ENCODE measurements at regions not wholly inside any gene's neighbourhood (a gene's known extent, or its start where the extent isn't known, plus 50 kb on each side); places are given as distances from the start of the nearest gene placed in this dataset.
A peak's percentile ranks its signal among the peaks of the same experiment; 100 is the strongest.

GRCh38 chr14:66066981-66067776, 419.0 kb upstream of the CCDC196 start:
- no peaks in the 10 kb centered on the region for H3K4me1 ChIP-seq (ENCODE audit: insufficient read depth, low read length, poor library complexity, severe bottlenecking)
- intact Hi-C loops (cut with micrococcal nuclease; ENCODE audit: unreplicated experiment) = no loop called here
- peak; percentile 33 for DNase-seq (ENCODE audit: low spot score)
- CTCF ChIA-PET = no interaction called here
- no peaks in the 10 kb centered on the region for H3K36me3 ChIP-seq (ENCODE audit: insufficient read depth, low read length, poor library complexity, severe bottlenecking)
- no peak overlapping the region for H3K27ac ChIP-seq (ENCODE audit: low read depth, low read length, poor library complexity, severe bottlenecking)
- no peaks in the 10 kb centered on the region for H3K27me3 ChIP-seq (replicated peaks; ENCODE audit: insufficient read depth, low read depth, low read length, poor library complexity)
- POLR2A ChIA-PET (ENCODE audit: low non-redundant PET) = no interaction called here
- no peak overlapping the region for H3K4me3 ChIP-seq (ENCODE audit: low read depth, low read length, poor library complexity, severe bottlenecking)
- H3K9me3 ChIP-seq (ENCODE audit: low read depth, low read length, poor library complexity, severe bottlenecking) = no peaks in the 10 kb centered on the region
- no TSS peak for BruUV-seq (replicated peaks)
- no peak for TF ChIP-seq EZH2 (IDR thresholded peaks at IDR 0.05; ENCODE audit: borderline replicate concordance, low read depth, low read length, poor library complexity, severe bottlenecking)
- no peak for TF ChIP-seq CTCF (conservative IDR thresholded peaks at IDR 0.05; ENCODE audit: low read depth, low read length)

- TF ChIP-seq CTCF (conservative IDR thresholded peaks at IDR 0.05; ENCODE audit: low read depth, low read length) (no peak), EZH2 (IDR thresholded peaks at IDR 0.05; ENCODE audit: borderline replicate concordance, low read depth, low read length, poor library complexity, severe bottlenecking) (no peak)
- Histone ChIP-seq H3K9me3 (ENCODE audit: low read depth, low read length, poor library complexity, severe bottlenecking) (no peaks in the 10 kb centered on the region), H3K36me3 (ENCODE audit: insufficient read depth, low read length, poor library complexity, severe bottlenecking) (no peaks in the 10 kb centered on the region), H3K27me3 (replicated peaks; ENCODE audit: insufficient read depth, low read depth, low read length, poor library complexity) (no peaks in the 10 kb centered on the region), H3K4me3 (ENCODE audit: low read depth, low read length, poor library complexity, severe bottlenecking) (no peak overlapping the region), H3K27ac (ENCODE audit: low read depth, low read length, poor library complexity, severe bottlenecking) (no peak overlapping the region), H3K4me1 (ENCODE audit: insufficient read depth, low read length, poor library complexity, severe bottlenecking) (no peaks in the 10 kb centered on the region)
- ChIA-PET CTCF (interaction anchor here (0.7 to 1.4 kb wide), 2 partner anchors 108 to 332 kb away, joined by 3 to 4 read pairs; no protein-coding TSS in a partner anchor), POLR2A (ENCODE audit: low non-redundant PET) (no interaction called here)
- intact Hi-C loops (cut with micrococcal nuclease; ENCODE audit: unreplicated experiment) = no loop called here
- DNase-seq (ENCODE audit: low spot score) = no peak
- BruUV-seq (replicated peaks) = no TSS peak
These were observed 417.1 kb upstream of the CCDC196 start for GRCh38 chr14:66069036-66069435.

- Histone ChIP-seq H3K4me3 (ENCODE audit: low read depth, low read length, poor library complexity, severe bottlenecking) (no peak overlapping the region), H3K36me3 (ENCODE audit: insufficient read depth, low read length, poor library complexity, severe bottlenecking) (no peaks in the 10 kb centered on the region), H3K27ac (ENCODE audit: low read depth, low read length, poor library complexity, severe bottlenecking) (no peak overlapping the region), H3K27me3 (replicated peaks; ENCODE audit: insufficient read depth, low read depth, low read length, poor library complexity) (no peaks in the 10 kb centered on the region), H3K4me1 (ENCODE audit: insufficient read depth, low read length, poor library complexity, severe bottlenecking) (no peaks in the 10 kb centered on the region), H3K9me3 (ENCODE audit: low read depth, low read length, poor library complexity, severe bottlenecking) (no peaks in the 10 kb centered on the region)
- no peak for TF ChIP-seq CTCF (conservative IDR thresholded peaks at IDR 0.05; ENCODE audit: low read depth, low read length)
- DNase-seq (ENCODE audit: low spot score) = no peak
- no TSS peak for BruUV-seq (replicated peaks)
- CTCF ChIA-PET = interaction anchor here (0.6 to 1.4 kb wide), 3 partner anchors 109 to 906 kb away, joined by 3 to 6 read pairs (median 4); no protein-coding TSS in a partner anchor
- intact Hi-C loops (cut with micrococcal nuclease; ENCODE audit: unreplicated experiment) = loop anchor here (1.0 to 10.0 kb wide), 4 partner anchors 111 to 905 kb away; partner anchors contain the start of gene FUT8
- POLR2A ChIA-PET (ENCODE audit: low non-redundant PET) = no interaction called here
These were observed 416.2 kb upstream of the CCDC196 start for GRCh38 chr14:66069830-66070541.
